Transverse colon (tissue), 4 donors: ENCODE measurements at regions not wholly inside any gene's neighbourhood (a gene's known extent, or its start where the extent isn't known, plus 50 kb on each side); places are given as distances from the start of the nearest gene placed in this dataset.

Source experiments
- EP300 ChIP-seq: sonication (generic); formaldehyde crosslinking; IDR thresholded peaks from one replicate; pipeline ENCODE4 v1.6.1; 2017; ENCODE audit warnings: antibody characterized with exemption, low read depth
- POLR2A ChIP-seq: fragments of 450-650 bp; IDR thresholded peaks from one replicate; pipeline ENCODE4 v1.6.1; 2016; ENCODE audit warnings: antibody characterized with exemption, mild to moderate bottlenecking, moderate library complexity
- POLR2AphosphoS5 ChIP-seq, 3 donors: sonication (generic); formaldehyde crosslinking; IDR thresholded peaks; one replicate each; pipeline ENCODE4 v1.6.1; 2016; ENCODE audit warnings: antibody characterized with exemption in 3 of 3
- TF ChIP-seq, protein P1 (sequence below), 5 experiments: fragments of 200-600 bp in 3 of 5; fragments of 450-650 bp in 2 of 5; sonication (generic) in 3 of 5; IDR thresholded peaks; 1 replicate in 2 of 5; 2 replicates in 3 of 5; pipeline ENCODE4 v1.5.1; 2016 to 2017; ENCODE audit warnings: antibody characterized with exemption in 5 of 5, inconsistent platforms in 3 of 5, mild to moderate bottlenecking in 2 of 5, moderate library complexity in 1 of 5

DNA sequence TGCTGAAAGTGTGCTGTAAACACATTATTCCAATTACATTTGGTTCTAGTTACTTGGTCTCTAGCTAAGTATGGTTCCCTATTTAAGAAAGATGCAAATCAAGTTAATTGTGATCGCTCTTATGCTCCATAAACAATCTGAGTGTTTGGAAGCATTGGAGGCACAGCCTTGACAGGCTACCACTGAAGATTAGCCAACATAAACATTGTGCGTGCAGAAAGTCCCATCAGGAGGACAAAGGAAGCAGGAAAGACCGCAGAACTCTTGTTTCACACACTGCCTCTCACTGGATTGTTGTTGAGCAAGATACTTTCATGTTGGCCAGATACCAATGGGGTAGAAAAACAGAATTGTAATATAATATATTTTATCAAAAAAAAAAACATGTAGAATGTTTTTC, 814.4 kb downstream of the EFNB2 start:
- TF ChIP-seq POLR2AphosphoS5 (IDR thresholded peaks at IDR 0.05): no peak
- no peak for TF ChIP-seq EP300
- TF ChIP-seq, protein P1, sequence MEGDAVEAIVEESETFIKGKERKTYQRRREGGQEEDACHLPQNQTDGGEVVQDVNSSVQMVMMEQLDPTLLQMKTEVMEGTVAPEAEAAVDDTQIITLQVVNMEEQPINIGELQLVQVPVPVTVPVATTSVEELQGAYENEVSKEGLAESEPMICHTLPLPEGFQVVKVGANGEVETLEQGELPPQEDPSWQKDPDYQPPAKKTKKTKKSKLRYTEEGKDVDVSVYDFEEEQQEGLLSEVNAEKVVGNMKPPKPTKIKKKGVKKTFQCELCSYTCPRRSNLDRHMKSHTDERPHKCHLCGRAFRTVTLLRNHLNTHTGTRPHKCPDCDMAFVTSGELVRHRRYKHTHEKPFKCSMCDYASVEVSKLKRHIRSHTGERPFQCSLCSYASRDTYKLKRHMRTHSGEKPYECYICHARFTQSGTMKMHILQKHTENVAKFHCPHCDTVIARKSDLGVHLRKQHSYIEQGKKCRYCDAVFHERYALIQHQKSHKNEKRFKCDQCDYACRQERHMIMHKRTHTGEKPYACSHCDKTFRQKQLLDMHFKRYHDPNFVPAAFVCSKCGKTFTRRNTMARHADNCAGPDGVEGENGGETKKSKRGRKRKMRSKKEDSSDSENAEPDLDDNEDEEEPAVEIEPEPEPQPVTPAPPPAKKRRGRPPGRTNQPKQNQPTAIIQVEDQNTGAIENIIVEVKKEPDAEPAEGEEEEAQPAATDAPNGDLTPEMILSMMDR (IDR thresholded peaks at IDR 0.05): no peak
- TF ChIP-seq POLR2A: no peak
